ENCODE measurements at regions not wholly inside any gene's neighbourhood (a gene's known extent, or its start where the extent isn't known, plus 50 kb on each side); places are given as distances from the start of the nearest gene placed in this dataset.

- Mint-ChIP-seq H3K4me3 (ENCODE audit: unreplicated experiment) (no peak overlapping the region), H3K9me3 (ENCODE audit: unreplicated experiment) (peaks cover 14% of the 10 kb centered on the region), H3K36me3 (ENCODE audit: low read depth, unreplicated experiment) (no peaks in the 10 kb centered on the region), H3K4me1 (ENCODE audit: low read depth, unreplicated experiment) (no peaks in the 10 kb centered on the region), H3K27me3 (ENCODE audit: low read depth, unreplicated experiment) (peaks cover 13% of the 10 kb centered on the region), H3K27ac (ENCODE audit: unreplicated experiment) (no peak overlapping the region)
- Histone ChIP-seq H3K27me3 (ENCODE audit: insufficient read depth, low read length) (no peaks in the 10 kb centered on the region), H3K4me1 (ENCODE audit: insufficient read depth, low read length) (no peaks in the 10 kb centered on the region), H3K9me3 (ENCODE audit: insufficient read depth, low read depth, low read length) (peaks cover 3% of the 10 kb centered on the region), H3K36me3 (ENCODE audit: insufficient read depth, low read length) (no peaks in the 10 kb centered on the region), H3K4me3 (ENCODE audit: insufficient read depth, low read depth, low read length) (no peak overlapping the region), H3K27ac (ENCODE audit: low read depth, low read length) (no peak overlapping the region), H4K20me1 (ENCODE audit: insufficient read depth, low read length) (no peaks in the 10 kb centered on the region), H3K4me2 (ENCODE audit: low read length) (no peak overlapping the region), H3K79me2 (ENCODE audit: insufficient read depth, low read length) (no peaks in the 10 kb centered on the region), H3K9ac (ENCODE audit: low read length) (no peak overlapping the region), H2AFZ (ENCODE audit: low read depth, low read length) (no peak overlapping the region)
- no peak for TF ChIP-seq CTCF (IDR thresholded peaks at IDR 0.05; ENCODE audit: insufficient read depth, low read depth, low read length)
- TF ChIP-seq EZH2 (IDR thresholded peaks at IDR 0.05; ENCODE audit: insufficient read depth, low read length) = no peak
- DNase-seq (ENCODE audit: low read depth) (no peak), FAIRE-seq (no peak)
Measured at GRCh38 chr1:4564051-4564450, 90.4 kb upstream of the AJAP1 start.

- Mint-ChIP-seq H3K36me3 (ENCODE audit: low read depth, unreplicated experiment) (no peaks in the 10 kb centered on the region), H3K4me1 (ENCODE audit: low read depth, unreplicated experiment) (no peaks in the 10 kb centered on the region), H3K4me3 (ENCODE audit: unreplicated experiment) (no peak overlapping the region), H3K27ac (ENCODE audit: unreplicated experiment) (no peak overlapping the region), H3K27me3 (ENCODE audit: low read depth, unreplicated experiment) (peaks cover 12% of the 10 kb centered on the region), H3K9me3 (ENCODE audit: unreplicated experiment) (peaks cover 12% of the 10 kb centered on the region)
- Histone ChIP-seq H3K9ac (ENCODE audit: low read length) (no peak overlapping the region), H3K4me2 (ENCODE audit: low read length) (no peak overlapping the region), H3K9me3 (ENCODE audit: insufficient read depth, low read depth, low read length) (peaks cover 3% of the 10 kb centered on the region), H3K4me3 (ENCODE audit: insufficient read depth, low read depth, low read length) (no peak overlapping the region), H3K36me3 (ENCODE audit: insufficient read depth, low read length) (no peaks in the 10 kb centered on the region), H4K20me1 (ENCODE audit: insufficient read depth, low read length) (no peaks in the 10 kb centered on the region), H3K4me1 (ENCODE audit: insufficient read depth, low read length) (no peaks in the 10 kb centered on the region), H3K79me2 (ENCODE audit: insufficient read depth, low read length) (no peaks in the 10 kb centered on the region), H3K27me3 (ENCODE audit: insufficient read depth, low read length) (no peaks in the 10 kb centered on the region), H2AFZ (ENCODE audit: low read depth, low read length) (no peak overlapping the region), H3K27ac (ENCODE audit: low read depth, low read length) (no peak overlapping the region)
- no peak for FAIRE-seq
- no peak for DNase-seq (ENCODE audit: low read depth)
- TF ChIP-seq CTCF (IDR thresholded peaks at IDR 0.05; ENCODE audit: insufficient read depth, low read depth, low read length) (no peak), EZH2 (IDR thresholded peaks at IDR 0.05; ENCODE audit: insufficient read depth, low read length) (no peak)
Measured at GRCh38 chr1:4565166-4565565, 89.2 kb upstream of the AJAP1 start.

- H3K27ac Mint-ChIP-seq (ENCODE audit: unreplicated experiment) = no peak overlapping the region
- no peaks in the 10 kb centered on the region for H3K4me1 Mint-ChIP-seq (ENCODE audit: low read depth, unreplicated experiment)
- no peaks in the 10 kb centered on the region for H3K36me3 Mint-ChIP-seq (ENCODE audit: low read depth, unreplicated experiment)
- H3K79me2 ChIP-seq (ENCODE audit: insufficient read depth, low read length) = no peaks in the 10 kb centered on the region
- no peak overlapping the region for H3K4me3 ChIP-seq (ENCODE audit: insufficient read depth, low read depth, low read length)
- H3K4me2 ChIP-seq (ENCODE audit: low read length) = no peak overlapping the region
- no peaks in the 10 kb centered on the region for H3K36me3 ChIP-seq (ENCODE audit: insufficient read depth, low read length)
- H2AFZ ChIP-seq (ENCODE audit: low read depth, low read length) = no peak overlapping the region
- H3K27me3 Mint-ChIP-seq (ENCODE audit: low read depth, unreplicated experiment) = peaks cover 7% of the 10 kb centered on the region
- FAIRE-seq (no peak), DNase-seq (ENCODE audit: low read depth) (no peak)
- no peak for TF ChIP-seq CTCF (IDR thresholded peaks at IDR 0.05; ENCODE audit: insufficient read depth, low read depth, low read length)
- no peak for TF ChIP-seq EZH2 (IDR thresholded peaks at IDR 0.05; ENCODE audit: insufficient read depth, low read length)
- peaks cover 12% of the 10 kb centered on the region for H3K9me3 Mint-ChIP-seq (ENCODE audit: unreplicated experiment)
- H3K4me1 ChIP-seq (ENCODE audit: insufficient read depth, low read length) = no peaks in the 10 kb centered on the region
- H3K4me3 Mint-ChIP-seq (ENCODE audit: unreplicated experiment) = no peak overlapping the region
- H3K27me3 ChIP-seq (ENCODE audit: insufficient read depth, low read length) = no peaks in the 10 kb centered on the region
- peaks cover 3% of the 10 kb centered on the region for H3K9me3 ChIP-seq (ENCODE audit: insufficient read depth, low read depth, low read length)
- no peaks in the 10 kb centered on the region for H4K20me1 ChIP-seq (ENCODE audit: insufficient read depth, low read length)
- no peak overlapping the region for H3K27ac ChIP-seq (ENCODE audit: low read depth, low read length)
- H3K9ac ChIP-seq (ENCODE audit: low read length) = no peak overlapping the region
Measured at GRCh38 chr1:4565801-4566449, 88.5 kb upstream of the AJAP1 start.
